ENCODE measurements at regions not wholly inside any gene's neighbourhood (a gene's known extent, or its start where the extent isn't known, plus 50 kb on each side); places are given as distances from the start of the nearest gene placed in this dataset.

GRCh38 chr20:60662307-60662706 is 589.8 kb upstream of the CDH4 start:
- BruUV-seq (replicated peaks) = no TSS peak
- ATAC-seq (ENCODE audit: low read depth) = no peak

More at GRCh38 chr20:60662307-60662706, 589.8 kb upstream of the CDH4 start:
- Histone ChIP-seq H2BK5ac (ENCODE audit: low read depth, low read length, poor library complexity, severe bottlenecking) (no peak overlapping the region), H3K56ac (ENCODE audit: extremely low read depth, insufficient read depth, low read length) (no peak overlapping the region), H3K9ac (ENCODE audit: low read depth, low read length) (no peak overlapping the region), H2BK20ac (ENCODE audit: low read depth, low read length) (no peak overlapping the region), H3K79me1 (ENCODE audit: low read depth in 1 of 2, low read length in 2 of 2) (no peaks in the 10 kb centered on the region), H2AK9ac (replicated peaks; ENCODE audit: low read depth, low read length, poor library complexity) (no peak overlapping the region), H3K27ac (ENCODE audit: insufficient read depth, low read length) (no peak overlapping the region), H3K4me1 (ENCODE audit: control insufficient read depth, insufficient read depth, low read length) (no peaks in the 10 kb centered on the region), H4K5ac (ENCODE audit: low read depth, low read length) (no peak overlapping the region), H4K8ac (ENCODE audit: low read depth in 2 of 2, low read length in 2 of 2) (no peak overlapping the region), H4K91ac (ENCODE audit: insufficient read depth, low read depth, low read length) (no peak overlapping the region), H3K4me2 (ENCODE audit: low read depth, low read length) (no peak overlapping the region), H3K18ac (ENCODE audit: low read depth, low read length) (no peak overlapping the region), H2BK15ac (ENCODE audit: low read depth, low read length) (no peak overlapping the region), H3K27me3 (ENCODE audit: control insufficient read depth, insufficient read depth, low read length) (no peaks in the 10 kb centered on the region), H3K23ac (ENCODE audit: low read depth, low read length) (no peak overlapping the region), H3K14ac (replicated peaks; ENCODE audit: low read depth, low read length) (no peak overlapping the region), H3K9me1 (ENCODE audit: insufficient read depth, low read length) (no peaks in the 10 kb centered on the region), H2BK120ac (ENCODE audit: low read depth, low read length) (no peak overlapping the region), H3K9me3 (ENCODE audit: control insufficient read depth, insufficient read depth, low read length) (peaks cover 41% of the 10 kb centered on the region), H2AFZ (replicated peaks; ENCODE audit: low read length, poor library complexity) (no peak overlapping the region), H3K4ac (ENCODE audit: low read depth, low read length) (no peak overlapping the region), H3K36me3 (ENCODE audit: control insufficient read depth, insufficient read depth, low read length) (no peaks in the 10 kb centered on the region), H4K20me1 (ENCODE audit: insufficient read depth, low read length) (no peaks in the 10 kb centered on the region), H3K4me3 (ENCODE audit: insufficient read depth, low read depth, low read length) (no peak overlapping the region), H2AK5ac (ENCODE audit: low read depth, low read length) (no peak overlapping the region)
- dilution Hi-C loops (cut with HindIII; ENCODE audit: low sequenced_read_pairs, unreplicated experiment) = no loop called here
- no peak for DNase-seq
- in situ Hi-C loops (cut with MboI; ENCODE audit: low sequenced_read_pairs) = no loop called here
- intact Hi-C loops (cut with micrococcal nuclease) = no loop called here
- POLR2A ChIA-PET (ENCODE audit: unreplicated experiment) = no interaction called here
- no CpG with 5 or more reads among the region's 3 CpGs for WGBS, 2 experiments (ENCODE audit: extremely low coverage in 2 of 2, insufficient read length in 1 of 2)
- TF ChIP-seq MAFK (IDR thresholded peaks at IDR 0.05; ENCODE audit: low read depth, low read length) (no peak), MAZ (IDR thresholded peaks at IDR 0.05; ENCODE audit: borderline replicate concordance, low read depth, low read length) (no peak), FOS (IDR thresholded peaks at IDR 0.05; ENCODE audit: low read depth, low read length) (no peak), RCOR1 (IDR thresholded peaks at IDR 0.05; ENCODE audit: insufficient replicate concordance, low read length) (no peak), BHLHE40 (IDR thresholded peaks at IDR 0.05; ENCODE audit: low read depth, low read length) (no peak), CTCF (conservative IDR thresholded peaks at IDR 0.05; ENCODE audit: low read depth, low read length) (no peak), RFX5 (IDR thresholded peaks at IDR 0.05; ENCODE audit: low read depth, low read length) (no peak), RAD21 (IDR thresholded peaks at IDR 0.05; ENCODE audit: low read length) (no peak), NFE2L2 (IDR thresholded peaks at IDR 0.05; ENCODE audit: low read depth, low read length) (no peak), MXI1 (IDR thresholded peaks at IDR 0.05; ENCODE audit: borderline replicate concordance, low read depth, low read length) (no peak), CHD1 (IDR thresholded peaks at IDR 0.05; ENCODE audit: low read depth, low read length) (no peak), POLR2A (IDR thresholded peaks at IDR 0.05; ENCODE audit: low read depth, low read length) (no peak), SMC3 (IDR thresholded peaks at IDR 0.05; ENCODE audit: low read depth, low read length) (no peak), USF2 (IDR thresholded peaks at IDR 0.05; ENCODE audit: low read depth, low read length) (no peak), CEBPB (IDR thresholded peaks at IDR 0.05; ENCODE audit: low read depth, low read length) (no peak), ELK1 (IDR thresholded peaks at IDR 0.05; ENCODE audit: borderline replicate concordance, low read depth, low read length) (no peak)
- CTCF ChIA-PET = no interaction called here
